ENCODE measurements at regions not wholly inside any gene's neighbourhood (a gene's known extent, or its start where the extent isn't known, plus 50 kb on each side); places are given as distances from the start of the nearest gene placed in this dataset.
"Not testable (repeated sequence)": the region's sequence is repeated elsewhere in the genome, so short reads cannot be mapped to it uniquely, and the experiment has no call there.

- DNase-seq: no peak
Measured at GRCh38 chr6:141484711-141485110, 648.0 kb upstream of the GJE1 start.

DNA sequence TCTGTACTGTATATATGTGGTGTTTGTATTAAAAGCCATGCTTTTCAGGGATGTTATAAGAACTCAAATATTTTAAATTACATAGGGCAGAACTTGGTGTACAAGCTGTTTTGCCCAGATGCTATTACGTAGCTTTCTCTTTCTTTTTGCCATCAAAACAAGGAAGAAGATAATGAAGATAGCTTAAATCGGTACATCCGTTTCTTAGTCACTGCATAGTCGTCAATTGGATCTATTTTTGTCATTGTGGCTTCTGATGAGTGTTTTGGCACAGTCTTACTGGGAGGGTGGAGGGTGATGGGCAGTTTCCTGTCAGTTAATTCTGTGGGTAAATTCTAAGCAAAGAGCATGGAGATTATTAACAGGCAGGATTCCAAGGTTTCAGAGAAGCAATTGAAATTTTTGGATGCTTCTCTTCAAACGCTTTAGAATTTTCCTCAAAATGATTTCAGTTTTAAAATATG is 649.1 kb upstream of the GJE1 start:
- peak; percentile 52 for DNase-seq

DNA sequence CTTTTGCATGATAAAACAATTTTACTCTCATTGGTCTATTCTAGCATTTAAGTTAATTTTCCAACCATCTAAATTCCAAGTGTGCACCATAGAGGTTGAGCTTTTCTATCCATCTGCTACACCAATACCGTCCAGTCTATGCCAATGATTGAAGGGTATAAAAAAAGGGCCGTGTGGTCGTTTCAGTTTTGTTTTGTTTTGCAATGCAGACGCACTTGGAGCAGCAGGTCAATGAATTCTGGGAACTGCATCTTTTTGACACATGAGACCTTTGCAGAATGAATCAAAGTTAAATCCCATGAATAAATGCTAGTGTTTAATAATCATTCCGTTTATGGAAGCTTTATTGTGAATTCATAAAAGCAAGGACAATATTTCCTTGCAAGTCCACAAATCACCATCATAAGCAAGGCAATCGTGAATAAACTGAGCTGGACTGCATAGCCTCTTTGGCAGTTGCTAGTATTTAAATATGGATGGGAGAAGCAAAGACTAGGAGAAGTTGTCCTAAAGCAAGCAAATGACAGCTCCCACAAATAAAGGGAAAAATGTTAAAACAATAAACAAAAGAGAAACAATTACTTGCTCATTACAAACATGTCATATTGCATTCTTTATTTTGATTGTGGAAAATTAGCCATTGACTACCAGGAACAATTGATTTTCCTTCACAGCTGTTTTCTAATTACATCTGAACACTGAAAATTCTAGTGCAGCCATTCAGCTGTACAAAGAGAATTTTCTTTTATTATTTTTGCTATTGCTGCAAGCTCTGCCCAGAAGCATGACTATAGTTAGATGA is 649.7 kb upstream of the GJE1 start:
- DNase-seq: peak; percentile 46

DNA sequence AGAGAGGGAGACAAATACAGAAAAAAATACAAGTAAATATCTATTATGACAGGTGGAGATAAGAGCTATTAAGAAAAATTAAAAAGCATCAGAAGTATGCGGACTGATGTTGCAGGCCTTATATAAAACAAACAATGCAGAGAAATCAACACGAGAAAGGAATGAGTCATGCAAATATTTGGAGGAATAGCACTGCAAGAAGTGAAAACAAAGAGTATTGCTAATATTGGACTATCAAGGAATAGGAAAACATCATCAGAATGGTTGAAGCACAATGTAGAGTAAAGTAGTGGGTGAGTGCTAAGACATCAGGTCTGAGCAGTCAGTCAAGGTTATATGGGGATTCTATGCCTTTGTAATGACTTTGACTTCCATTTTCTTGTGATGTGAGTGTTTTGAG is 657.5 kb upstream of the GJE1 start:
- DNase-seq: no peak

GRCh38 chr6:141472162-141472928 is 660.4 kb upstream of the GJE1 start:
- no peak for DNase-seq

GRCh38 chr6:141470810-141471209 is 661.9 kb upstream of the GJE1 start:
- DNase-seq: no peak

DNA sequence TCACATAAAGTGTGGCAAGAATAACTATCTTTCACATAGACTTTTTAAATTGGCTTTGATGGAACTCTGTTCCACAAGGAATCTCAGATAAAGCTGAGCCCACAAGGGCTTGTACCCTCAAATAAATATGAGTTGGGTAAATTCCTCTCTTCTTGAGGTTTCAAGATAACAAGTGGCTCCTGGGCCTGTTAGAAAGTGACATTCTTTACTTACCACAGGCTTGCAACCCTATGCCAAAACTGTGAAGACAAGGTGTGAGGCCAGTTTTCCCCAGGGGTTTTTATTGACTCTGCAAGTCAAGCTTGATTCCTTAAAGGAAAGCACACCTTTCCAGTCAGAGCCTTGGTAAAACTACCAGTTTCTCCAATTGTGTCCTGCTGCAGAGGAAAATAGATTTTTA is 664.8 kb upstream of the GJE1 start:
- DNase-seq: no peak

DNA sequence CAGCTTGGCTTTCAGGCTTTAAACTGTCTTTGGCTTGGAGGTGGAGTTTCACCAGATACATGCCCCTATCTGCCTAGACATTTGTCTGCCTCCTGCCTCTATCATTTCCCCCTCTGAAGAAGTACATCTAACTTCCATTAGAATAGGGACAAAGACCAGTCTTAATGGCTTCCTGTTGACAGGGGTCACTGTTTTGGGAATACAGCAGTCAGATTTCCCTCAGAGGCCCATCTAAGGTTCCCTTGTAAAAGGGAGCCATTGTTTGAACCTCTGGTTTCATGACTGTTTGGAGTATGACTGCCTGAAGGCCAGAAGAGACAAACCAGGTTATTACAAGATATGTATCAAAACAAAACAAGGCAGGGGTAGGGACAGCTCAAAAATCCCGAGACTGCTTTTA is 665.7 kb upstream of the GJE1 start:
- DNase-seq: no peak

DNA sequence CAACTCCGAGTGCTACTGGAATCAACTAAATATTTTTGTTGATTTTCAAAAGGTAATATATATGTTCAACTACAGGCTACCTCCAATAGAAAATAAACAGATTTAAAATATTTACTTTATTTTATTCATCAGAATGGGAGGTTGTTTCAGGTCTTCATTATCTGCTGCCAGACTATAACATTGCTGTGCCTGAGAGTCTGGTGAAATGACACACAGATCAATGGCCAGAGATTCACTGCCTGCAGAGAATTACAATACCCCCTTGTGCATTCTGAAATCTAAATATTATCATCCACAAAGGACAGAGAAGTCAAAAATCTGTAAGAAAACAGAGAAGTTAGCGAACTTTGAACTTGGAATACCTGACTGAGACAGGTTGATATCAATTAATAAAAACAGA is 667.8 kb upstream of the GJE1 start:
- DNase-seq: no peak

GRCh38 chr6:141464490-141464889 is 668.2 kb upstream of the GJE1 start:
- peak; percentile 94 for DNase-seq

- no peak for DNase-seq
Measured at GRCh38 chr6:141463237-141463977, 669.3 kb upstream of the GJE1 start.

DNA sequence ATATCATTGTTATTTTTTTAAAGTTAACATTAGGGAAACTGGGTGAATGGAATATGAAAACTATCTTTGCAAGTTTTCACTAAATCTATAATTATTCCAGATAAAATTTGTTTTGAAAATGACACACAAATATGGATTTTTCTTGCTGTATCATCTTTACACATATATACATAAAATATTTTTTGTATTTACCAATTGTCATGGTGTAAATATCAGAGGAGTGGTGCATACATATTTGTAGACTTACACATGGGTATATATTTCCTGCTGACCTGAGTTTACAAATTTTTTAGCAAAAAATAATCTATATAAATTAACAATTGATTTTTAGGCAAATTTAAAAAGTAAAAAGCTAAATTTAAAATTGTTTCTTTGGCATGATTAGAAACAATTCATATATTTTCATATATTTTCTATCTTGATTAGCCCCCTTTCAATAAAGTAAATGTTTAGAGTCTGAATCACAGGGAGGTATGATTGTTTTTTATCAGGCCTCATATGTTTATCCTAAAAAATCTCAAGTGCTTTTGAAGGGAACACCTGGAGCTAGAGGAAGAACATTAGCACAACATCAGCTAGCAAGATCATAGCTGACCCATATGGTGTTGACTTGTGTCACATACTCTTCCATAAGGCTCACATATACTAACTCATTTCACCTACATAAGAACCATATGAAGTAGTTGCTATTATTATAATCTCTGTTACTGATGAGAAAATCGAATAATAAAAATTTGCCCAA is 671.8 kb upstream of the GJE1 start:
- DNase-seq: no peak

GRCh38 chr6:141460245-141460644 is 672.5 kb upstream of the GJE1 start:
- DNase-seq: not testable (repeated sequence)

- DNase-seq: not testable (repeated sequence)
Measured at GRCh38 chr6:141457984-141458383, 674.7 kb upstream of the GJE1 start.

GRCh38 chr6:141452354-141452686 is 680.4 kb upstream of the GJE1 start:
- DNase-seq: no peak

DNA sequence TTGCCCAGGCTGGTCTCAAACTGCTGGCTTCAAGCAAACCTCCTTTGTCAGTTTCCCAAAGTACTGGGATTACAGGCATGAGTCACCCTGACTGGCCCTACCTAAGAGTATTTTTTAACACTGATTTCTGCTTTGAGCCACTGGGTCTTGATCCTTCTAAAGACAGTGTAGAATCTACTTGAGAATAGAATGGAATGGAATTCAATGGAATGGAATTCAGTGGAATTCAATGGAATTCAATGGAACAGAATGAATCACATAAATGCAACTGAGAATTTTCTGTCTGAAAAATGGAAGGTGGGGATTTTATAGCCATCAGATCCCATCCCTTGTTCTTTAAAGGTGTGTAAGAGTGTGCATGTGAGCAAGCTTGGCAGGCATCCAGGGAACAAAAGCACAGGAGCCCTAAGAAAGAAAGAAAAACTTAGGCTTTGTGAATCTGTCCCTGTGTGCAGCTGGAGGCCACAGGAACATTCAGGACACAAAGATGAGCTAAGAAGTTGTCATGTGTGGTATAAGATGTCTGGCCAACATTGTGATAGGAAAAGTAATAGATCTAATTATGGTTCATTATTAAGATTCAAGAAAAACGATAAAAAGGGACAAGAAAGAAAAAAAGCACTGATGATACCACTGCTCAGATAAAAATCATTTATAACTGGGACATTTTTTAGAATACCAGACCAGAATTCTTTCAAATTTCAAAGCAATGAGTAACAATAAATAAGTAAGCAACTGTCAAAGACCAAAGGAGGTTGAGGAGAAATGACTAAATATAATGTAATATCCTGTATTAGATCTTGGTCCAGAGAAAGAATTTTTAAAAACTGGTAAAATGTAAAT is 681.0 kb upstream of the GJE1 start:
- no peak for DNase-seq

DNA sequence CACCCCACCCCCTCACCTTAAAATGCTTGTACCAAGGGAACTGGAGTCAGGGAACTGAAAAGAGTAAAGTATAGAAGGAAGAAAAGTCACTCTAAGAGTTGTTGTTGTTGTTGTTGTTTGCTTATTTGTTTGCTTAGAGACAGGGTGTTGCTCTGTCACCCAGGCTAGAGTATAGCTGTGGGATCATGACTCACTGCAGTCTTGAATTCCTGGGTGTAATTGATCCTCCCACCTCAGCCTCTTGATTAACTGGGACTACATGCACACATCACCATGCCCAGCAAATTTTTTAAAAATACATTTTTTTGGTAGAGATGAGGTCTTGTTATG is 681.6 kb upstream of the GJE1 start:
- no peak for DNase-seq

DNA sequence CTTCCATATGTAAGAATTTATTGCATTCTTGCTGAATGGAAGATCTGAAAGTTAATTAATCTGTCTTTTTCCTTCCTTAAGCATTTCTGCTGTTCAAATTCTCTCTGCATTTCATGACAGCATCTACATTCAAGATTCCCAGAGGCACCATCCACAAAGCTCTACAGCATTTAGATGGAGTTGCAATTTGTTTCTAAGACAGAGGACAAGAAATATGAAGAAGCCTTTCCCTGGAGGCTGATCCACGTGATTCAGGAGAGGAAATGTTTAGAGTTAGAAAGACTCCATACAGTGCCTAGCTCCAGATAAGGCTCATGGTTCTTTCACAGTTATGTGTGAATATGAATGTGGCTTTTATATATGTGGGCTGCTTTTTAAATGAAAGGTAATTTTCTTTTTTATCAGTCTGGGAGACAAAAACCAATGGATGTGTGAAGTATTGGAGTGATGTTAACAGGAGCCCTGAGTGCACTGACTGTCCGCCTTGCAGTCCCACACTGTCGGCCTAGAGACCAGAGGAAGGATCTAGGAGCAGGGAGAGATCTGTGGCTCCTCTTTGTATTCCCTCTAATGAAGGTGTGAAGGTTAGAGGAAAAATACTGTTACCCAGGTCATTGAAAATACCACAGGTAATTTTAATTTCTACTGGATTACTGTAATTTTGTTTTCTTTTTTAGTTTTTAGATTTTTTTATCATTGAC is 686.6 kb upstream of the GJE1 start:
- DNase-seq: no peak

GRCh38 chr6:141443668-141444289 is 688.9 kb upstream of the GJE1 start:
- no peak for DNase-seq

DNA sequence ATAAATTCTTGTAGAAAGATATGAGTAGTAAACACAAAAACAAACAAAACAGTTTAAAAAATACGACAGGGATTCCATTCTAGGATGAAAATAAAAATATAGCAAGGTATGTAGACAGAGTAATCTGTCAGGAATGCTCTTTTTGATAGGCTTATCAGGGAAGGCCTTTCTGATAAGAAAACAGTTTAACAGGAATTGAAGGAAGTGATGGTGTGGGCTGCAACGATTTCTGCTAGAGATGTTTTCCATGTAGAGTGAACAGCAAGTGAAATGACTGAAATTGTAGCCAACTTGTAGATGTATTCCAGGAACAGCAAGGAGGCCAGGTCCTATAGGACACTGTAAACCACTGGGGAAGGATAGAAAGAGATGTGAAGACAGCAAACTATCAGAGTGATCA is 689.7 kb upstream of the GJE1 start:
- no peak for DNase-seq

DNA sequence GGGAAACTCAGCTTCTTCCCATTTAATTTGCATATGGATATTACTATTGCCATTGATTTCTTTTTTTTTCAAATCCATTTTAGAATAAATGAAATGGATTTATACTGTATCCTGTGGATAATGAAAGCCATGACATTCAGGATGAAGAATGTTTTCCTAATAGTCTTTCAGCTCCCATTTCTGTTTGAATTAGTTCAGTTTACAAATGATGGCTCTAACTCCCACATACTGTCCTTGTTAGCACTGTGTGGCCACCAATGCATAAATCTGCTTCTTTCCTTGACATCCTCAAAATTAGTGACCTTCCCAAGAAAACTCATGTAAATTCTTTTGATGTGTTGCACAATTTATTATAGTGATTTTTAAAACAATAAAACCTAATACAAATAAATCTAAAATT is 693.2 kb upstream of the GJE1 start:
- no peak for DNase-seq
